NCI-H82 (cell line): ENCODE measurements at regions not wholly inside any gene's neighbourhood (a gene's known extent, or its start where the extent isn't known, plus 50 kb on each side); places are given as distances from the start of the nearest gene placed in this dataset.

Source experiments
- DNase-seq: peaks from one replicate; lab custom pipeline; 2025; lab: John Stamatoyannopoulos, UW

GRCh38 chr12:77299001-77299400 is 233.6 kb upstream of the E2F7 start:
- no peak for DNase-seq

DNA sequence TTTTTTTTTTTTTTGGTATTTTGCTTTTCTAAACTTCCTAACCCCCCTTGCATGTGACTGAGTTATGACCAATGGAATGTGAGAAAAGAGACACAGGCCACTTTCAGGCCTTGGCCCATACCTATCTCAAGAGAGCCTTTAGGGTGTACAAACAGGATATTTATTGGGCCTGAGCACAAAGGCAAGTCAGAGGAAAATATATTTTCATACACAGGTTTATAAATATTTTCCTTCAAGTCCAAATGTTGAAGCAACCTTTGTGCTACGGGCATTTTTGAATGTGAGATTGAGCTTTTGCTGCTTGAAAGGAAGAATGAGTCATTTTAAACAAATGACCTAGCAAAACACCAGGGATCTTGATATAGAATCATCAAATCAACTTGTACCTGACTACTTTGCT is 228.6 kb upstream of the E2F7 start:
- DNase-seq = no peak

- DNase-seq = no peak
These were observed 209.6 kb upstream of the E2F7 start for GRCh38 chr12:77274926-77275325.

DNA sequence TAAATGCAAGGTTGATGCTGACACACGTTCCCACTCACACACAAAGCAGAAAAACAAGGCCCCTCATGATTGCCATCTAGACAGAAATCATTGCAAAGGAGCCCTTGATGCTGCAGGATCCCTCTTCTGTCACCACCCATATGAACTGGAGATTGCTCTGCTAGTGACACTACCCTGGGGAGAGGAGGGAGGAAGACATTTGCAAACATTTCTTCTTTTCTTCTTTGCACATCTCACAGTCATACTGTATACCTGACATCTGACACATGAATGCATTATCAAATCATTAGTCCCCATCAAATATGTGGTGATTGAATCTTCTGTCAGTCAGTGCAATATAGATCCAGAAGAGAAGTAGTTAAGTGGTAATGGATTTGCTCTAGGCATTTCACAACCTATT is 208.5 kb upstream of the E2F7 start:
- no peak for DNase-seq

- no peak for DNase-seq
These were observed 191.6 kb upstream of the E2F7 start for GRCh38 chr12:77256956-77257355.

- no peak for DNase-seq
These were observed 188.0 kb upstream of the E2F7 start for GRCh38 chr12:77253321-77253720.

GRCh38 chr12:77251799-77252198 is 186.4 kb upstream of the E2F7 start:
- DNase-seq = no peak

DNA sequence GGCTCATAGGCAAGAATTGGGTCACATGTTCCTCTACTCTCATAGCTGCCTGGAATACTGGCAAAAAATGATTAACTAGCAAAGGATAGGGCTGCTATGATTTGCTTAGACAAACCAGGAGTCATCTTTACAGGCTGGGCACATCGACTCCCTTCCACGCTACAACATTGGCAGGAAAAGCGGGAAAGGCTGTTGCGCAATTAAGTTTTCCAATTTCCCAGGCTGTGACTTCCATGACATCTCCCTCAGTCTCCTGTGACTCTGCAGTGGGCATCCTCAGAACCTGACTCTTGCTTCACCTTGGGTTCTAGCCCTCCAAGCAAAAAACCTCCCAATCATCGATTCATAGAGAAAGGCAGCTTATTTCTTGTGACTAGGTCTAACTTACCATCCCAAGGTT is 184.5 kb upstream of the E2F7 start:
- no peak for DNase-seq

DNA sequence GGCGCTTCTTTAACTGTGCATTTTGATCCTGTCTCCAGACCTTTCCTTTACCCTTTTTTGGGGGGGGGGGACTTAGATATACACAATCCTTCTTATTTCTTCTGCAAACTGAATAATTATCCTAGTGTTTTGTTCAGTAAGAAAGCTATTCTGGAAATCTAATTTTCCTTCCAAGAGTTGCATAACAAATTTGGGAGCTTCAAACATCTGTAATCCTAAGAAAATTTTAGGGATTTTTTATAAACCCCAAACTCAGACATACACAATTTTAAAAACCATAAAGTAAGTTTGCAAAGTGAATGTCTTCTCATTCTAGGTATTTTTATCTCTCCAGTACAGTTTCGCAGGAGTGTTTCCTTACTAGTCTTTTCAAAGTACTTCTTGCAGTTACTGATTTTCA is 182.7 kb upstream of the E2F7 start:
- no peak for DNase-seq

GRCh38 chr12:77247542-77247941 is 182.2 kb upstream of the E2F7 start:
- no peak for DNase-seq

- no peak for DNase-seq
These were observed 178.0 kb upstream of the E2F7 start for GRCh38 chr12:77243345-77243744.

- DNase-seq = no peak
These were observed 174.2 kb upstream of the E2F7 start for GRCh38 chr12:77239617-77240016.

- DNase-seq = no peak
These were observed 173.0 kb upstream of the E2F7 start for GRCh38 chr12:77238335-77238734.

DNA sequence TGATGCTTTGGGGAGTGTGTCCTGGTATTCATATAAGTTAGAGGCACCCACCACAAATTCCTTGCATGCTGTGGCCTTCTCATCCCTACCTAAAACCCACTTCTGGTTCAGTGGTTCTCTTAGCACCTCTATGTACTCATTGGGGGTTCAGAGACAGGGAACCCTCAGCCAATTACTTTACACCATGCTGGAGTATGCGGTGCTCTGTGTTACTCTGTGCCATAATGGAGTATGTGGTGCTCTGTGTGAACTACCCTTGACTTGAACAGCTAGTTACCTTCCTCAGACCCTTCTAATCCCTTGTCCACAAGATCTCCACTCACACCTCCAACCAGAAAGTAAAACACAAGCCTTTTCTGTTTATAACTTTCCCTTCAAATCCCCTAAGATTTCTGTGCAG is 172.5 kb upstream of the E2F7 start:
- no peak for DNase-seq

DNA sequence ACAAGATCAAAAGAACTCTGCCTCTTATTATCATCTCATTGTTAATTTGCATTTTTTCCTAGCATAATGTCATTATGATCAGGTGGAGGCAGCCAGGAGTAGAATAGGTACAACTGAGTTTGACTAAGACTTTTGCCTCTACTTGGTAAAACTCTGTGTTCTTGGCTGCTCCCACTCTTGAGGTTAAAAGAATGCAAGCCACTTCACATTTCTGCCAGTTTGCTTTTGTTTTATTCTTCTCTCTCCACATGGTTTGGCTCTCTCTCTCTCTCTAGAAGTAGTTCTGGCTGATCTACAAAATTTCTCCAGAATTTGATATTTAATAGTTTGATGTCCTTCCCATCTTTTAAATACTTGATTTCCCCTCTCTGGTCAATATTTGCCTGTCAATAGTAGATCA is 170.7 kb upstream of the E2F7 start:
- DNase-seq = no peak

DNA sequence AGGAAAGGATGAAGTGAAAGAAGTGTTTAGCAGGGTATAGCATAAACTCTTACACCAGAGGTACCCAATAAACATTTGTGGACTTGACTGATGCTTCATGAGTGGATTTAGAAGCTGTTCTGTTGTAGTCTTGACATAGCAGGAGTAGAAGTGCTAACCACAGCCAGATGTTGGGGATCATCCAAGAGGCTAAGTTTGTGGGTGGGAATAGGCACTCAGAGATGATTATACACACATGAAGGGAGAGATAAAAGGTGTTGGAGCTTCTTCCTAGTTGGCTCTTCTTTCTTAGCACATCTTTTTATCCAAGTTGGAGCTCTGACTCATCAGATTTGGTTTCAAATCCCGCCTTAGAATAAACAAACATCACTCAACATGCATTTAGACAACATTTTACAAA is 166.7 kb upstream of the E2F7 start:
- DNase-seq = no peak

DNA sequence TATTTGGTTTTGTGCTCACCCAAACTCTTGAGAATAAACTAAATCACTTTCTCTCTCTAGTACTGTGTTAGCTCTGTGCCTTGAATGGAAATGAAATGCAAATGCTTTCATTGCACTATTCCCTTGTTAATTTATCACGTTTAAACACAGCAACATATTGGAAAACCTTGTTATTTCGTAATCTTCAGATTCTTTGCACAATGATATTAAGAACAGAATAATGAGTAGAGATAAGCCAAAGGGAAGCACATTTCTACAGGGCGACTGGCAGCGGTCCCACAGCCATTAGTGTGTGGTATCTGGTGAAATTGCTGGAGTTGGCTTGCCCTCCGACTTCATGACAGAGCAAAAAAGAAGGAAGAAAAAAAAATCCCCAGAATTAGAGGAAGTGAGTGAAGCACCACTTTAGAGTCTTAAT is 166.1 kb upstream of the E2F7 start:
- DNase-seq = no peak

- no peak for DNase-seq
These were observed 164.5 kb upstream of the E2F7 start for GRCh38 chr12:77229640-77230442.

- DNase-seq = no peak
These were observed 163.0 kb upstream of the E2F7 start for GRCh38 chr12:77228376-77228775.

DNA sequence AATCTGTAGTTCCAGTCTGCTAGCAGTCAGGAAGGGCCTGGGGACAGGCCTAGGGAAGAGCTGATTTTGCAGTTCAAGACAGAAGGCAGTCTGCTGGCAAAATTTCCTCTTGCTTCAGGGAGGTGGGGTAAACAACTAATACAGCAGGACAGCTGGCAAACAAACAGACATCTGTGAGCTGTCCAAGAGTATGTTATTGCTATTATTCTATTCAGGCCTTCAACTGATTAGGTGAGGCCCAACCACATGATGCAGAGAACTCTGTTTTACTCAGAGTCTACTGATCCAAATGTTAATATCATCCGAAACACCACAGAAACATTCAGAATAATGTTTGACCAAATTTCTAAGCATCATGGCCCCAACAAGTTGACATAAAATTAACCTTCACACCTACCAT is 161.0 kb upstream of the E2F7 start:
- DNase-seq = no peak

GRCh38 chr12:77225373-77225772 is 160.0 kb upstream of the E2F7 start:
- DNase-seq = peak; percentile 26

DNA sequence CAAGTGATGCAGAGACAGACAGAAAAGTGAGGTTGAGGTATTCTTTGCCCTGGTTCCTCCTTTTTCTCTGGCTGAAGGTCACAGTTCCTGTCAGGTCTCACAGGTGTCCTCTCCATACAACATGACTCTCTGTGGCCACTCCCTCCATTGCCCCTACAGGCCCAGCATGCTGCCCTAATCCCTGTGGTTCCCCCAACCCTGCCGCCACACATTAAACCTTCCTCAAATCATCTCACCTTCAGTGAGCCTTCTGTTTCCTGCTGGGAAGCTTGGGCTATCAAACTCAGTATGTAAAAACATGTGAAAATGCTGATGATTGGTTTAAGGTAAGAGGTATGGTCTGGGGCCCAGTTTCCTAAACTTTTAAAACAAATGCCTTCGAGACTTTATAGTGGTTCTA is 159.0 kb upstream of the E2F7 start:
- no peak for DNase-seq

- no peak for DNase-seq
These were observed 157.0 kb upstream of the E2F7 start for GRCh38 chr12:77222336-77222735.

- no peak for DNase-seq
These were observed 155.2 kb upstream of the E2F7 start for GRCh38 chr12:77220586-77220985.
